SJCRH30 (cell line): ENCODE measurements at regions not wholly inside any gene's neighbourhood (a gene's known extent, or its start where the extent isn't known, plus 50 kb on each side); places are given as distances from the start of the nearest gene placed in this dataset.
A peak's percentile ranks its signal among the peaks of the same experiment; 100 is the strongest.

Experiments
- DNase-seq, 2 experiments: peaks; one replicate each; pipeline ENCODE4 v3.0.0-alpha.2; 2015 to 2020
- H3K27ac ChIP-seq: fragments of 250-450 bp; sonication (Bioruptor Pico); 2 replicates; pipeline ENCODE4 v1.5.1; 2020; ENCODE audit warnings: mild to moderate bottlenecking, moderate library complexity
- H3K27me3 ChIP-seq: fragments of 250-450 bp; sonication (Bioruptor Pico); 2 replicates; pipeline ENCODE4 v1.5.1; 2020; ENCODE audit warnings: mild to moderate bottlenecking, moderate library complexity
- H3K36me3 ChIP-seq: fragments of 250-450 bp; sonication (Bioruptor Pico); 2 replicates; pipeline ENCODE4 v1.5.1; 2020; ENCODE audit warnings: mild to moderate bottlenecking, moderate library complexity
- H3K4me1 ChIP-seq: fragments of 250-450 bp; sonication (Bioruptor Pico); 2 replicates; pipeline ENCODE4 v1.5.1; 2020; ENCODE audit warnings: mild to moderate bottlenecking, moderate library complexity
- H3K4me3 ChIP-seq: fragments of 250-450 bp; sonication (Bioruptor Pico); 2 replicates; pipeline ENCODE4 v1.5.1; 2020; ENCODE audit warnings: mild to moderate bottlenecking, moderate library complexity
- H3K9me3 ChIP-seq: fragments of 250-450 bp; sonication (Bioruptor Pico); replicated peaks from 2 replicates; pipeline ENCODE4 v1.5.1; 2020; ENCODE audit warnings: mild to moderate bottlenecking, moderate library complexity

GRCh38 chr4:176507845-176508533 lies 188.2 kb downstream of the SPCS3 start:
- no peak overlapping the region for H3K4me3 ChIP-seq
- DNase-seq: peak in 1 of 2 experiments; percentile 1
- no peaks in the 10 kb centered on the region for H3K36me3 ChIP-seq
- no peaks in the 10 kb centered on the region for H3K27me3 ChIP-seq
- H3K27ac ChIP-seq: no peak overlapping the region
- H3K9me3 ChIP-seq: no peaks in the 10 kb centered on the region
- H3K4me1 ChIP-seq: no peaks in the 10 kb centered on the region

DNA sequence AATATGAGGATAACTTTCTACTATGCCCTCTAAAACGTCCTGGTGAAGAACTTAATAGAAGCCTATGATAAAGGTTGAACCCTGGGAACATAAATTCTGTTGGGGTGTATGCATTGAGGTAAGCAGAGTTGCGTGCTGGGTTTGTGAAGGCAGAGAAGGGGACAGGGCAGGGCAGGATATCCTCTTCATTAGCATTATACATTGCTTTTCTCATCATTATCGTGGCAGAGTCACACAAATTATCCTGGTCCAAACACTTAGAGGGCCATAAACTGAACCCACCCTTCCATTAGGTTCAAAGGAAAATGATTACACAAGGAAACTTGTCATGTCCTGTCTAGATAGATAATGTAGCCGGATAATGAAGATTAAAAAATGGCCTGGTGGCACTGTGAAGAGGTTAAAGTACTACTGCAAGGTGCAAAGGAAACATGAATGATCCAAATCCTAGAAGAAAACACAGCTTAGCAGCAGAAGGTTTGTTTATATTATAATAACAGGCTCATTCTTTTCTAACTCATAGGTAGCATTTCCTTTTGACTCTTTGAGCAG lies 189.1 kb downstream of the SPCS3 start:
- Histone ChIP-seq H3K9me3 (no peaks in the 10 kb centered on the region), H3K36me3 (no peaks in the 10 kb centered on the region), H3K4me3 (no peak overlapping the region), H3K4me1 (no peaks in the 10 kb centered on the region), H3K27ac (no peak overlapping the region), H3K27me3 (no peaks in the 10 kb centered on the region)
- no peak for DNase-seq

DNA sequence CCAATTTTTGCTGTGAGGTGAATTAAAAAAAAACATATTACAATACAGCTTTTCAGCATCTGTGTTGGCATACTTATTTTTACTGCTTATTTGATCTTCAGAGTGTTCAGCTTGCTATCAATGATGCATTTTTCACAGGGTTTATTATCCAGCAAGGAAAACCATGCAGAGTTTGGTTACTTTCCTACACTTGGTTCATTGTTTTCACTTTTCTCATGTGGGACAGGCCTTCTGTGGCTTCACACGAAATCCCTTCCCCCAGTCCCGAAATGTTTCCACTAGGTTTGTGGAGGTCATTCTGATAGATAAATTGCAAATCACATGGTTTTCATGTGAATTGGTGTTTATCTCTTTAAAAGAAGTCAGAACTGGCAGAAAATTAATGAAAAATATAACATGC lies 205.8 kb downstream of the SPCS3 start:
- Histone ChIP-seq H3K4me3 (no peak overlapping the region), H3K36me3 (no peaks in the 10 kb centered on the region), H3K4me1 (no peaks in the 10 kb centered on the region), H3K27ac (no peak overlapping the region), H3K9me3 (no peaks in the 10 kb centered on the region), H3K27me3 (no peaks in the 10 kb centered on the region)
- no peak for DNase-seq

- Histone ChIP-seq H3K27ac (no peak overlapping the region), H3K9me3 (no peaks in the 10 kb centered on the region)
Observed at GRCh38 chr4:176526704-176527103, 206.9 kb downstream of the SPCS3 start.

GRCh38 chr4:176529574-176529973 lies 209.8 kb downstream of the SPCS3 start:
- DNase-seq: no peak
- Histone ChIP-seq H3K36me3 (no peaks in the 10 kb centered on the region), H3K27ac (no peak overlapping the region), H3K9me3 (no peaks in the 10 kb centered on the region), H3K4me3 (no peak overlapping the region), H3K4me1 (peaks cover 10% of the 10 kb centered on the region), H3K27me3 (no peaks in the 10 kb centered on the region)

More at GRCh38 chr4:176526704-176527103, 206.9 kb downstream of the SPCS3 start:
- DNase-seq: no peak
- H3K4me1 ChIP-seq: no peaks in the 10 kb centered on the region
- H3K27me3 ChIP-seq: no peaks in the 10 kb centered on the region
- no peaks in the 10 kb centered on the region for H3K36me3 ChIP-seq
- no peak overlapping the region for H3K4me3 ChIP-seq

GRCh38 chr4:176533159-176533558 lies 213.4 kb downstream of the SPCS3 start:
- Histone ChIP-seq H3K4me1 (peaks cover 15% of the 10 kb centered on the region), H3K9me3 (no peaks in the 10 kb centered on the region), H3K27ac (no peak overlapping the region), H3K27me3 (no peaks in the 10 kb centered on the region), H3K4me3 (no peak overlapping the region), H3K36me3 (no peaks in the 10 kb centered on the region)
- no peak for DNase-seq

DNA sequence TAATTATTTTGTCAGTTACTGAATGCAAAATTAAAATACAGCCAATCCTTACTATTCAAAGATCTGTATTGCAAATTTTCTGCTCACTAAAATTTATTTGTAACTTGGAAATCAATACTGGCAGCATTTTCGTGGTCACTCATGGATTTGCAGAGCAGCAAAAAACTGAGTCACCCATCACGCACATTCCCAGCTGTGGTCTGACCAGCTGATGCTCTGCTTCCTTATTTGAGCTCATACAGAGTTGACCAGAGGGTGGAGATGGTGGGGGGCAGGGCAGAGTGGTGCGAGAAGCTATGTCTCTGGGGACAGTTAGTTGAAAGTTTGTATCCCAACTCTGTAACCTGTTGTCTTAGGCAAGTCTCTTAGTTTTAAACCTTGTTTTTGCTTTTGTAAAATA lies 214.8 kb downstream of the SPCS3 start:
- Histone ChIP-seq H3K27me3 (no peaks in the 10 kb centered on the region), H3K27ac (peak overlapping the region; percentile 62), H3K9me3 (no peaks in the 10 kb centered on the region), H3K4me3 (no peak overlapping the region), H3K36me3 (no peaks in the 10 kb centered on the region), H3K4me1 (peaks cover 15% of the 10 kb centered on the region)
- peak; percentile 72 to 76 for DNase-seq

GRCh38 chr4:176538217-176538925 lies 218.6 kb downstream of the SPCS3 start:
- DNase-seq: no peak
- no peak overlapping the region for H3K27ac ChIP-seq
- H3K27me3 ChIP-seq: no peaks in the 10 kb centered on the region

DNA sequence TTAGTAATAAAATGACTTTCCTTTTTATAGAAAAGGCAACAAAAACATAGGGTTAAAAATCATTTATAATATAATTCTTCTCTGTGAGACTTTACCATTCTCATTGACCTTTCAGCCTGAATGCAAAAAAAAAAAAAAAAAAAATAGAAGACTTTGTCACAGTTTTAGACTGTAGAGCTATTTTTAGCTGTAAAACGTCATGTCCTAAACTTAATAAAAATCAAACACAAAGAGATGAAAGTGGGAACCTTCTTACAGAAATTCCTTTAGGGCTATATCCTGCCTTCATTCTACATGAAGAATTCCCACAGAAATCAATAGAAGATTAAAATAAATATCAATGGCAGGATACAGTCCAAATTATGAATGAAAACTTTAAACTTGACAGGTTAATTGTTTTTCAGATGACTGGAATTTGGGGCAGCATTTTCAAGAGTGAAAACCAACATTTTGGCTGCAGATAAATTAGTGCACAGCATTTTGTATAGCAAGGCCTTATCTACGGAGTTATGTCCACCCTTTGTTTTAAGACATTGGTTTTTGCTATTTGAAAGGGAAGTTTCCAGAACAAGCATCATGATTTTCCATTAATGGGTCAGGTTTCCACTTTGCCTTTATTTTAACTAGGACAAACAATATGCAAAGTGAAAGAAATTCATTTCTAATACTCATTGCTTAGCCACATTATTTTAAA lies 219.5 kb downstream of the SPCS3 start:
- Histone ChIP-seq H3K9me3 (no peaks in the 10 kb centered on the region), H3K27me3 (no peaks in the 10 kb centered on the region), H3K27ac (no peak overlapping the region), H3K4me1 (peaks cover 8% of the 10 kb centered on the region), H3K36me3 (no peaks in the 10 kb centered on the region), H3K4me3 (no peak overlapping the region)
- no peak for DNase-seq

More at GRCh38 chr4:176538217-176538925, 218.6 kb downstream of the SPCS3 start:
- H3K4me1 ChIP-seq: peaks cover 15% of the 10 kb centered on the region
- no peak overlapping the region for H3K4me3 ChIP-seq
- no peaks in the 10 kb centered on the region for H3K9me3 ChIP-seq
- no peaks in the 10 kb centered on the region for H3K36me3 ChIP-seq

DNA sequence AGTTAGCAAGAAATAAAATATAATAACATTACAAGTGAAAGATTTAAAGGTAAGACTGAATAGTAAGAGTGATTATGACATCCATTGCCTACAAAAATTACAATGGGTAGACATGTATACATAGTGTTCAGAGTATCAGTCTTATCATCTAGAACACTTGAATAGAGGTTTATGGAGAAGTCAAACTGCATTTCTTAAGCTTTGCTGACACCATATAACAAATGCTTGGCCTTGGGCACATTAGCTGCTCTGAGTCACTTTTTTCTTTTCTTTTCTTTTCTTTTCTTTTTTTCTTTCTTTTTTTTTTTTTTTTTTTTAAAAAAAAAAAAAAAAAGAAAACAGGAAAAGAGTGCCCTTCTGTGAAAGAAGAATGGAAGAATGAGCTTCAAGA lies 220.0 kb downstream of the SPCS3 start:
- Histone ChIP-seq H3K4me1 (peaks cover 4% of the 10 kb centered on the region), H3K4me3 (no peak overlapping the region), H3K27me3 (no peaks in the 10 kb centered on the region), H3K27ac (no peak overlapping the region), H3K9me3 (no peaks in the 10 kb centered on the region), H3K36me3 (no peaks in the 10 kb centered on the region)
- DNase-seq: peak in 1 of 2 experiments; percentile 7

GRCh38 chr4:176540814-176541213 lies 221.0 kb downstream of the SPCS3 start:
- H3K9me3 ChIP-seq: no peaks in the 10 kb centered on the region
- peaks cover 3% of the 10 kb centered on the region for H3K4me1 ChIP-seq
- no peak overlapping the region for H3K4me3 ChIP-seq
- no peak for DNase-seq
- H3K36me3 ChIP-seq: no peaks in the 10 kb centered on the region
- no peak overlapping the region for H3K27ac ChIP-seq
- no peaks in the 10 kb centered on the region for H3K27me3 ChIP-seq

- no peaks in the 10 kb centered on the region for H3K27me3 ChIP-seq
- H3K9me3 ChIP-seq: no peaks in the 10 kb centered on the region
- H3K27ac ChIP-seq: peak overlapping the region; percentile 99
- DNase-seq: peak; percentile 5 to 25
- peaks cover 50% of the 10 kb centered on the region for H3K4me1 ChIP-seq
- no peak overlapping the region for H3K4me3 ChIP-seq
- no peaks in the 10 kb centered on the region for H3K36me3 ChIP-seq
Observed at GRCh38 chr4:176545872-176546271, 226.1 kb downstream of the SPCS3 start.

- peak overlapping the region; percentile 28 for H3K4me3 ChIP-seq
- DNase-seq: peak; percentile 63 to 79
- no peaks in the 10 kb centered on the region for H3K27me3 ChIP-seq
- H3K9me3 ChIP-seq: no peaks in the 10 kb centered on the region
- peaks cover 53% of the 10 kb centered on the region for H3K4me1 ChIP-seq
- peak overlapping the region; percentile 99 for H3K27ac ChIP-seq
- no peaks in the 10 kb centered on the region for H3K36me3 ChIP-seq
Observed at GRCh38 chr4:176546975-176547374, 227.2 kb downstream of the SPCS3 start.

DNA sequence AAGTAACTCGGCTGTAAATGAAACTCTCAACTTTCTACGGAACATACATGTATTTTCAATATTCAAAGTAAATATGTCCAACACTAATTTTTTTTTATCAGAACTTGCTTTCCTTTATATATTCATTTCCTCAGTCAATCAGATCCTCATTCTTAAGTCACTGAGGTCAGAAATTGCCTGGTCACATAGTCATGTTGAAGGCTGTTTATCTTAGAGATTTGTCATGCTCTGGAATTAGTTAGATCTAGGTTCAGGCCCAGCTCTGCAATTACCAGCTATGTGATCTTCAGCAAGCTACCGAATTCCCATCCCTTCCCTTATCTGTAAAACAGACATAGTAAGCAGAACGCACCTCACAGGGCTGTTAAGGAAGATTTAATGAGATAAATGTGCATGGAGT lies 228.8 kb downstream of the SPCS3 start:
- H3K9me3 ChIP-seq: no peaks in the 10 kb centered on the region
- H3K36me3 ChIP-seq: no peaks in the 10 kb centered on the region
- peak overlapping the region; percentile 20 for H3K4me3 ChIP-seq
- DNase-seq: peak; percentile 54 to 72
- H3K27ac ChIP-seq: peak overlapping the region; percentile 99
- H3K27me3 ChIP-seq: no peaks in the 10 kb centered on the region
- peaks cover 53% of the 10 kb centered on the region for H3K4me1 ChIP-seq
